Endothelial cell of umbilical vein (primary cell): ENCODE measurements at regions not wholly inside any gene's neighbourhood (a gene's known extent, or its start where the extent isn't known, plus 50 kb on each side); places are given as distances from the start of the nearest gene placed in this dataset.

Experiments used
- BruUV-seq: library from RNA; stranded (reverse); fragments of 400-500 nt; replicated peaks from 2 replicates; lab custom pipeline; 2021; lab: Mats Ljungman, UMichigan
- CTCF ChIA-PET: fragments of 300-600, 350-600 bp; sonication (Branson Sonifier 250); formaldehyde crosslinking; loops from one replicate; lab custom pipeline; 2021; ENCODE audit warnings: antibody characterized with exemption, inconsistent platforms; lab: Charles Lee
- POLR2A ChIA-PET: fragments of 300-600, 350-600 bp; sonication (Branson Sonifier 250); formaldehyde crosslinking; loops from one replicate; lab custom pipeline; 2021; ENCODE audit warnings: antibody characterized with exemption, inconsistent platforms; lab: Charles Lee
- DNase-seq: peaks from one replicate; pipeline ENCODE4 v3.0.0-alpha.2; 2011; ENCODE audit warnings: low read depth, low spot score
- FAIRE-seq: peaks from 2 replicates; lab custom pipeline; 2011; peaks lifted over from hg19 to GRCh38; lab: Jason Lieb, UNC
- H2AFZ ChIP-seq: 2 replicates; pipeline ENCODE4 v1.6.0; 2012; ENCODE audit warnings: low read depth, low read length, control low read depth, inconsistent platforms
- H3K27ac ChIP-seq: 2 replicates; pipeline ENCODE4 v1.5.1; 2011; ENCODE audit warnings: low read depth, mild to moderate bottlenecking, control low read depth, low read length, moderate library complexity; ENCODE audit not compliant: insufficient read depth
- H3K27me3 ChIP-seq, 2 experiments: 2 replicates each; pipeline versions ENCODE4 v1.6.0 to v1.6.1; 2011; ENCODE audit warnings: low read length in 2 of 2, mixed read lengths in 1 of 2; ENCODE audit not compliant: control insufficient read depth in 2 of 2, insufficient read depth in 2 of 2
- H3K36me3 ChIP-seq, 2 experiments: 2 replicates in 1 of 2; 3 replicates in 1 of 2; pipeline ENCODE4 v1.5.1; 2011; ENCODE audit warnings: low read length in 2 of 2, mild to moderate bottlenecking in 1 of 2, moderate library complexity in 1 of 2; ENCODE audit not compliant: control insufficient read depth in 2 of 2, insufficient read depth in 2 of 2; ENCODE audit errors: extremely low read depth in 1 of 2
- H3K4me1 ChIP-seq: 3 replicates; pipeline ENCODE4 v1.5.1; 2011; ENCODE audit warnings: mild to moderate bottlenecking, low read length; ENCODE audit not compliant: control insufficient read depth, insufficient read depth; ENCODE audit errors: extremely low read depth
- H3K4me2 ChIP-seq: 2 replicates; pipeline ENCODE4 v1.6.1; 2011; ENCODE audit warnings: low read length, control low read depth, mixed read lengths; ENCODE audit not compliant: insufficient read depth
- H3K4me3 ChIP-seq, 3 experiments: fragments of 200-600 bp in 1 of 3; sonication (generic), shearing (Covaris generic) in 1 of 3; replicated peaks in 1 of 3; 2 replicates each; pipeline ENCODE4 v1.5.1; 2011 to 2016; ENCODE audit warnings: control low read depth in 3 of 3, low read length in 3 of 3, mild to moderate bottlenecking in 2 of 3, inconsistent platforms in 1 of 3, low read depth in 1 of 3, moderate library complexity in 1 of 3; ENCODE audit not compliant: insufficient read depth in 1 of 3
- H3K79me2 ChIP-seq: 2 replicates; pipeline ENCODE4 v1.6.0; 2012; ENCODE audit warnings: low read length, inconsistent platforms; ENCODE audit not compliant: control insufficient read depth, insufficient read depth
- H3K9ac ChIP-seq: replicated peaks from 2 replicates; pipeline ENCODE3; 2011; ENCODE audit warnings: low read length, control low read depth; ENCODE audit not compliant: insufficient read depth; ENCODE audit errors: extremely low read depth
- H3K9me1 ChIP-seq: replicated peaks from 3 replicates; pipeline ENCODE4 v1.6.0; 2011; ENCODE audit warnings: mild to moderate bottlenecking, low read length; ENCODE audit not compliant: control insufficient read depth, insufficient read depth; ENCODE audit errors: extremely low read depth
- H3K9me3 ChIP-seq: replicated peaks from 2 replicates; pipeline ENCODE4 v1.5.1; 2012; ENCODE audit warnings: low read length, inconsistent platforms; ENCODE audit not compliant: control insufficient read depth, insufficient read depth
- H4K20me1 ChIP-seq: replicated peaks from 2 replicates; pipeline ENCODE3; 2011; ENCODE audit warnings: mild to moderate bottlenecking, low read length; ENCODE audit not compliant: control insufficient read depth, insufficient read depth; ENCODE audit errors: extremely low read depth
- EZH2 ChIP-seq: IDR thresholded peaks from 2 replicates; pipeline ENCODE4 v1.6.1; 2012; ENCODE audit warnings: borderline replicate concordance, low read depth, mild to moderate bottlenecking, moderate library complexity, low read length, inconsistent platforms; ENCODE audit not compliant: severe bottlenecking
- FOS ChIP-seq: IDR thresholded peaks from 2 replicates; pipeline ENCODE4 v1.6.1; 2011; ENCODE audit warnings: mild to moderate bottlenecking, low read length, moderate library complexity, borderline replicate concordance; ENCODE audit not compliant: insufficient read depth
- GATA2 ChIP-seq: IDR thresholded peaks from 2 replicates; pipeline ENCODE4 v1.7.0; 2011; ENCODE audit warnings: low read depth, mild to moderate bottlenecking, moderate library complexity, mixed read lengths, low read length; ENCODE audit not compliant: insufficient read length, insufficient read depth
- JUN ChIP-seq: IDR thresholded peaks from 2 replicates; pipeline ENCODE4 v1.6.1; 2011; ENCODE audit warnings: borderline replicate concordance, low read depth; ENCODE audit not compliant: insufficient read length, insufficient read depth
- MAX ChIP-seq: IDR thresholded peaks from 2 replicates; pipeline ENCODE4 v1.6.1; 2011; ENCODE audit not compliant: insufficient read depth, insufficient read length
- MYC ChIP-seq: IDR thresholded peaks from one replicate; pipeline ENCODE4 v1.6.1; 2011; ENCODE audit warnings: mild to moderate bottlenecking, low read depth, low read length
- POLR2A ChIP-seq: IDR thresholded peaks from 2 replicates; pipeline ENCODE4 v1.6.1; 2012; ENCODE audit warnings: low read depth, mild to moderate bottlenecking, control low read depth, low read length
- POLR2AphosphoS5 ChIP-seq: IDR thresholded peaks from 2 replicates; pipeline ENCODE4 v1.6.1; 2012; ENCODE audit warnings: low read depth, mild to moderate bottlenecking, control low read depth, low read length, moderate library complexity; ENCODE audit not compliant: insufficient read depth
- dilution Hi-C: fragments of 300-500 bp; cut with MboI; formaldehyde crosslinking; loops from one replicate; pipeline ENCODE4 v1.15.0; 2019; ENCODE audit warnings: low sequenced_read_pairs; ENCODE audit not compliant: extremely low pct_ligation_motif_present
- intact Hi-C: fragments of 100-400 bp; cut with micrococcal nuclease; formaldehyde crosslinking; loops from one replicate; pipeline ENCODE4 v1.10.0; 2022
- TF ChIP-seq, protein P1 (sequence below), 2 donors: IDR thresholded peaks; 1 replicate in 1 of 2; 2 replicates in 1 of 2; pipeline ENCODE4 v1.5.1; 2011; ENCODE audit warnings: low read length in 2 of 2, mild to moderate bottlenecking in 2 of 2, moderate library complexity in 2 of 2, control low read depth in 1 of 2, inconsistent platforms in 1 of 2, low read depth in 1 of 2; ENCODE audit not compliant: insufficient read depth in 1 of 2; ENCODE audit errors: extremely low read depth in 1 of 2

DNA sequence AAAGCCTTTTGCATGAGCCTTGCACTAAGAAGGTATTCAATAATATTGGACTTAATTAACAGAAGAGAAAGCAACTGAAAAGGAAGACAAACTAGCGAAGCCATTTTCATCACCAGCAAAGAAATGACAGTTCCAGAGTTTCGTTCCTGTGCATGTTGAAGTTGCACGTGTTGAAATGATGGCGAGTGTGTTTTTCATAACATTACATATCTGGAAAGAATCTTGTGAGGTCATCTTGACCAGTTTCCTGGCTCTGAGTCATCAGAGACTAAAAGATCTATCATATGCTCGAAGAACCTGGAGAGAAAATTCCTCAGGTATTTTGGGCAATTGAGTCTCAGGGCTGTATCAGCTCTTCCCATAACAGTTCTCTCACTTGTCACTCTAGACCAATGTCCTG, 106.2 kb upstream of the MAML3 start:
- Histone ChIP-seq H3K9ac (no peak overlapping the region), H3K79me2 (no peaks in the 10 kb centered on the region), H3K36me3 (no peaks in the 10 kb centered on the region), H3K27me3 (no peaks in the 10 kb centered on the region), H3K9me1 (no peaks in the 10 kb centered on the region), H3K4me2 (peak overlapping the region; percentile 2), H4K20me1 (no peaks in the 10 kb centered on the region), H3K4me3 (no peak overlapping the region), H2AFZ (no peak overlapping the region), H3K4me1 (peaks cover 37% of the 10 kb centered on the region), H3K27ac (peak overlapping the region; percentile 31), H3K9me3 (no peaks in the 10 kb centered on the region)
- TF ChIP-seq MYC (no peak), POLR2A (no peak), EZH2 (no peak), POLR2AphosphoS5 (no peak), MAX (peak; percentile 58), JUN (peak; percentile 94), FOS (peak; percentile 84), GATA2 (peak; percentile 64)
- TF ChIP-seq, protein P1, sequence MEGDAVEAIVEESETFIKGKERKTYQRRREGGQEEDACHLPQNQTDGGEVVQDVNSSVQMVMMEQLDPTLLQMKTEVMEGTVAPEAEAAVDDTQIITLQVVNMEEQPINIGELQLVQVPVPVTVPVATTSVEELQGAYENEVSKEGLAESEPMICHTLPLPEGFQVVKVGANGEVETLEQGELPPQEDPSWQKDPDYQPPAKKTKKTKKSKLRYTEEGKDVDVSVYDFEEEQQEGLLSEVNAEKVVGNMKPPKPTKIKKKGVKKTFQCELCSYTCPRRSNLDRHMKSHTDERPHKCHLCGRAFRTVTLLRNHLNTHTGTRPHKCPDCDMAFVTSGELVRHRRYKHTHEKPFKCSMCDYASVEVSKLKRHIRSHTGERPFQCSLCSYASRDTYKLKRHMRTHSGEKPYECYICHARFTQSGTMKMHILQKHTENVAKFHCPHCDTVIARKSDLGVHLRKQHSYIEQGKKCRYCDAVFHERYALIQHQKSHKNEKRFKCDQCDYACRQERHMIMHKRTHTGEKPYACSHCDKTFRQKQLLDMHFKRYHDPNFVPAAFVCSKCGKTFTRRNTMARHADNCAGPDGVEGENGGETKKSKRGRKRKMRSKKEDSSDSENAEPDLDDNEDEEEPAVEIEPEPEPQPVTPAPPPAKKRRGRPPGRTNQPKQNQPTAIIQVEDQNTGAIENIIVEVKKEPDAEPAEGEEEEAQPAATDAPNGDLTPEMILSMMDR (IDR thresholded peaks at IDR 0.05; ENCODE audit: extremely low read depth in 1 of 2, insufficient read depth in 1 of 2, low read depth in 1 of 2, low read length in 2 of 2), result no peak
- DNase-seq (peak; percentile 66), FAIRE-seq (peak; percentile 78)
- ChIA-PET CTCF (interaction anchor here (0.9 to 2.0 kb wide), 3 partner anchors 15 to 67 kb away, joined by 3 to 5 read pairs (median 3); no protein-coding TSS in a partner anchor), POLR2A (no interaction called here)
- intact Hi-C loops (no loop called here), dilution Hi-C loops (no loop called here)
- no TSS peak for BruUV-seq
